CD4-positive, alpha-beta memory T cell (primary cell): ENCODE measurements at regions not wholly inside any gene's neighbourhood (a gene's known extent, or its start where the extent isn't known, plus 50 kb on each side); places are given as distances from the start of the nearest gene placed in this dataset.
A peak's percentile ranks its signal among the peaks of the same experiment; 100 is the strongest.

Source experiments
- CTCF ChIA-PET: fragments of 350-600 bp; sonication (Branson Sonifier 250); formaldehyde crosslinking; loops from one replicate; lab custom pipeline; 2021; ENCODE audit warnings: inconsistent platforms; ENCODE audit not compliant: partially characterized antibody; lab: Charles Lee
- POLR2A ChIA-PET: fragments of 350-600 bp; sonication (Branson Sonifier 250); formaldehyde crosslinking; loops from one replicate; lab custom pipeline; 2021; ENCODE audit not compliant: partially characterized antibody; lab: Charles Lee
- DNase-seq, 5 donors: peaks; one replicate each; pipeline versions ENCODE4 v3.0.0 to v3.0.0-alpha.2; 2020 to 2022; ENCODE audit warnings: mixed read lengths in 1 of 5
- H3K27ac ChIP-seq: one replicate; pipeline ENCODE4 v1.7.0; 2013; ENCODE audit warnings: low read depth, low read length
- H3K27me3 ChIP-seq: 2 replicates; pipeline ENCODE4 v1.7.0; 2013; ENCODE audit warnings: mild to moderate bottlenecking, low read length, moderate library complexity; ENCODE audit not compliant: insufficient read depth
- H3K36me3 ChIP-seq: 2 replicates; pipeline ENCODE4 v1.7.0; 2013; ENCODE audit warnings: mild to moderate bottlenecking, low read length, moderate library complexity; ENCODE audit not compliant: insufficient read depth
- H3K4me1 ChIP-seq: 2 replicates; pipeline ENCODE4 v1.7.0; 2013; ENCODE audit warnings: mild to moderate bottlenecking, low read length, moderate library complexity; ENCODE audit not compliant: insufficient read depth
- H3K4me3 ChIP-seq, 2 donors: one replicate each; pipeline ENCODE4 v1.7.0; 2013; ENCODE audit warnings: low read length in 2 of 2, mild to moderate bottlenecking in 1 of 2
- H3K9me3 ChIP-seq, 2 donors: one replicate each; pipeline ENCODE4 v1.7.0; 2013; ENCODE audit warnings: low read length in 2 of 2, control low read depth in 1 of 2; ENCODE audit not compliant: control insufficient read depth in 1 of 2
- H3K27ac Mint-ChIP-seq, 7 donors: one replicate each; pipeline ENCODE4 v1.8.0; 2020 to 2021; ENCODE audit warnings: mixed read lengths in 7 of 7, mild to moderate bottlenecking in 6 of 7, inconsistent platforms in 3 of 7, moderate library complexity in 3 of 7
- H3K27me3 Mint-ChIP-seq, 2 donors: one replicate each; pipeline ENCODE4 v1.8.0; 2020 to 2021; ENCODE audit warnings: mixed read lengths in 2 of 2
- H3K36me3 Mint-ChIP-seq, 2 donors: one replicate each; pipeline ENCODE4 v1.8.0; 2020 to 2021; ENCODE audit warnings: mixed read lengths in 2 of 2, inconsistent platforms in 1 of 2, mild to moderate bottlenecking in 1 of 2
- H3K4me1 Mint-ChIP-seq, 4 donors: one replicate each; pipeline ENCODE4 v1.8.0; 2020 to 2021; ENCODE audit warnings: mixed read lengths in 4 of 4, mild to moderate bottlenecking in 1 of 4
- H3K4me3 Mint-ChIP-seq, 8 donors: one replicate each; pipeline ENCODE4 v1.8.0; 2020 to 2021; ENCODE audit warnings: mixed read lengths in 8 of 8, mild to moderate bottlenecking in 7 of 8, moderate library complexity in 6 of 8, inconsistent platforms in 3 of 8
- H3K9me3 Mint-ChIP-seq, 8 donors: one replicate each; pipeline ENCODE4 v1.8.0; 2020 to 2021; ENCODE audit warnings: mixed read lengths in 8 of 8, mild to moderate bottlenecking in 5 of 8, inconsistent platforms in 3 of 8, moderate library complexity in 1 of 8
- intact Hi-C: fragments of 100-400 bp; cut with micrococcal nuclease; formaldehyde crosslinking; loops from one replicate; pipeline ENCODE4 v1.15.1; 2023

- Mint-ChIP-seq H3K36me3 (no peaks in the 10 kb centered on the region), H3K4me3 (no peak overlapping the region), H3K27ac (no peak overlapping the region), H3K27me3 (peaks cover 0 to 7% of the 10 kb centered on the region in 2 donors), H3K9me3 (no peaks in the 10 kb centered on the region), H3K4me1 (peaks cover 0 to 2% (median 0%) of the 10 kb centered on the region in 4 donors)
- no peaks in the 10 kb centered on the region for H3K4me1 ChIP-seq
- H3K36me3 ChIP-seq: no peaks in the 10 kb centered on the region
- ChIA-PET POLR2A (no interaction called here), CTCF (interaction anchor here (1.5 kb wide), 1 partner anchor 22 kb away, joined by 6 read pairs; no protein-coding TSS in a partner anchor)
- DNase-seq: no peak
- H3K9me3 ChIP-seq: no peaks in the 10 kb centered on the region
- no peak overlapping the region for H3K27ac ChIP-seq
- no peaks in the 10 kb centered on the region for H3K27me3 ChIP-seq
- no peak overlapping the region for H3K4me3 ChIP-seq
- intact Hi-C loops: no loop called here
These were observed 158.1 kb downstream of the CDH26 start for GRCh38 chr20:60116128-60116909.

DNA sequence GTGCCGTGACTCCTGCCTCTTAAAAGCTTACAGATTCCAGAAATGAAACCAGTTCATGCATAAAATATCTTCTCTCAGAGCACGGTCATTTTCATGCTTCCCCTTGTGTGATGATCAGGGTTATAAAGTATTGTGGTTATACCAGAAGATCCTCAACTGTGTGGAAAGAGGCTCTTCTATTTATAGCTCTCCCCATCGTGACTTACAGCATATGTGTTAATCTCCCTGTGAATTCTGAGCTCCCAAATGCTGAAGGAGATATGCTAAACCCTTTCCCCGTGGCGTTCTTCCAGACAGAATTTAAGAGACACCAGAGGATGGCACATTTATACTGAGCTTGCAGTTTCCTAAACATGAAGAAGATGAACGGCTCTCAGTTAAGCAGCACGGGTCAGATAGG is 158.8 kb downstream of the CDH26 start:
- ChIA-PET POLR2A (no interaction called here), CTCF (interaction anchor here (1.5 kb wide), 1 partner anchor 21 kb away, joined by 6 read pairs; no protein-coding TSS in a partner anchor)
- DNase-seq: no peak
- no peaks in the 10 kb centered on the region for H3K9me3 ChIP-seq
- H3K36me3 ChIP-seq: no peaks in the 10 kb centered on the region
- peaks cover 0 to 7% of the 10 kb centered on the region in 2 donors for H3K27me3 Mint-ChIP-seq
- intact Hi-C loops: no loop called here
- H3K27me3 ChIP-seq: no peaks in the 10 kb centered on the region
- no peak overlapping the region for H3K27ac ChIP-seq
- H3K4me1 ChIP-seq: no peaks in the 10 kb centered on the region
- H3K9me3 Mint-ChIP-seq: no peaks in the 10 kb centered on the region
- no peaks in the 10 kb centered on the region for H3K36me3 Mint-ChIP-seq
- H3K4me3 ChIP-seq: no peak overlapping the region
- H3K27ac Mint-ChIP-seq: no peak overlapping the region
- no peak overlapping the region for H3K4me3 Mint-ChIP-seq
- H3K4me1 Mint-ChIP-seq: peaks cover 0 to 2% (median 0%) of the 10 kb centered on the region in 4 donors

DNA sequence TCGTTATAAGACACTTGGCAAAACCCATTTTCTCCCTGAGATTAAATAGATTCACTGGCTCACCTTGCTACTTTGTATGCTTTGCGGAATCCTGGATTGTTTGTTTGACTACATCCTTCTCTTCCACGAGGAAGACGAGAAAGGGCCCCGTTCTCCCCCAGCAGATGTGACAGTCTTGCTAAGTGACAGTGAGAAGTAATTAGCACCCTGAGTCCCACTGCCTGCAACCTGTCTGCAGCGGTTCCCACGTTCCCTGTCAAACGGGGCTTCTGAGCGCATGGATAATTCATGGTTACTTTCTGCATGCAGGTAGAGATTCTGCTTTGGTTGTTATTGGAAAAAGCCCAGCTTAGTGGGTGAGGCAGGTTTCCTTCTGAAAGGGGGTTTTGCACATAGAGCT is 163.7 kb downstream of the CDH26 start:
- H3K4me1 Mint-ChIP-seq: peaks cover 0 to 1% (median 0%) of the 10 kb centered on the region in 4 donors
- H3K9me3 Mint-ChIP-seq: no peaks in the 10 kb centered on the region
- ChIA-PET POLR2A (no interaction called here), CTCF (no interaction called here)
- H3K27ac Mint-ChIP-seq: no peak overlapping the region
- H3K36me3 ChIP-seq: no peaks in the 10 kb centered on the region
- H3K4me3 Mint-ChIP-seq: no peak overlapping the region
- no peaks in the 10 kb centered on the region for H3K9me3 ChIP-seq
- peaks cover 0 to 4% of the 10 kb centered on the region in 2 donors for H3K27me3 Mint-ChIP-seq
- H3K36me3 Mint-ChIP-seq: no peaks in the 10 kb centered on the region
- no peak overlapping the region for H3K27ac ChIP-seq
- DNase-seq: no peak
- H3K4me3 ChIP-seq: no peak overlapping the region
- intact Hi-C loops: no loop called here
- no peaks in the 10 kb centered on the region for H3K27me3 ChIP-seq
- no peaks in the 10 kb centered on the region for H3K4me1 ChIP-seq

GRCh38 chr20:60122671-60123070 is 164.4 kb downstream of the CDH26 start:
- intact Hi-C loops: no loop called here
- ChIA-PET POLR2A (no interaction called here), CTCF (interaction anchor here (1.0 to 1.3 kb wide), 2 partner anchors 14 to 17 kb away, joined by 3 read pairs; no protein-coding TSS in a partner anchor)
- no peaks in the 10 kb centered on the region for H3K4me1 Mint-ChIP-seq
- Histone ChIP-seq H3K36me3 (no peaks in the 10 kb centered on the region), H3K4me3 (no peak overlapping the region), H3K27ac (no peak overlapping the region), H3K4me1 (no peaks in the 10 kb centered on the region), H3K27me3 (no peaks in the 10 kb centered on the region), H3K9me3 (no peaks in the 10 kb centered on the region)
- H3K36me3 Mint-ChIP-seq: no peaks in the 10 kb centered on the region
- peaks cover 0 to 3% of the 10 kb centered on the region in 2 donors for H3K27me3 Mint-ChIP-seq
- no peaks in the 10 kb centered on the region for H3K9me3 Mint-ChIP-seq
- peak overlapping the region in 1 of 7 donors; percentile 66 for H3K27ac Mint-ChIP-seq
- no peak for DNase-seq
- H3K4me3 Mint-ChIP-seq: no peak overlapping the region

GRCh38 chr20:60123096-60123495 is 164.9 kb downstream of the CDH26 start:
- Mint-ChIP-seq H3K4me1 (no peaks in the 10 kb centered on the region), H3K9me3 (no peaks in the 10 kb centered on the region), H3K27ac (no peak overlapping the region), H3K27me3 (peaks cover 0 to 3% of the 10 kb centered on the region in 2 donors), H3K4me3 (no peak overlapping the region), H3K36me3 (no peaks in the 10 kb centered on the region)
- ChIA-PET CTCF (interaction anchor here (1.0 to 1.3 kb wide), 2 partner anchors 13 to 17 kb away, joined by 3 read pairs; no protein-coding TSS in a partner anchor), POLR2A (no interaction called here)
- Histone ChIP-seq H3K4me1 (no peaks in the 10 kb centered on the region), H3K36me3 (no peaks in the 10 kb centered on the region), H3K9me3 (no peaks in the 10 kb centered on the region), H3K27me3 (no peaks in the 10 kb centered on the region), H3K27ac (no peak overlapping the region), H3K4me3 (no peak overlapping the region)
- no peak for DNase-seq
- intact Hi-C loops: no loop called here

GRCh38 chr20:60123652-60124051 is 165.4 kb downstream of the CDH26 start:
- POLR2A ChIA-PET: no interaction called here
- peaks cover 0 to 5% of the 10 kb centered on the region in 2 donors for H3K27me3 Mint-ChIP-seq

GRCh38 chr20:60124776-60125381 is 166.7 kb downstream of the CDH26 start:
- Mint-ChIP-seq H3K9me3 (no peaks in the 10 kb centered on the region), H3K4me1 (no peaks in the 10 kb centered on the region), H3K36me3 (no peaks in the 10 kb centered on the region), H3K4me3 (no peak overlapping the region), H3K27me3 (peaks cover 0 to 5% of the 10 kb centered on the region in 2 donors), H3K27ac (no peak overlapping the region)
- H3K9me3 ChIP-seq: no peaks in the 10 kb centered on the region
- no peak for DNase-seq
- H3K36me3 ChIP-seq: no peaks in the 10 kb centered on the region
- POLR2A ChIA-PET: no interaction called here
- intact Hi-C loops: no loop called here
- CTCF ChIA-PET: no interaction called here
- H3K27ac ChIP-seq: no peak overlapping the region
- no peak overlapping the region for H3K4me3 ChIP-seq
- no peaks in the 10 kb centered on the region for H3K27me3 ChIP-seq
- no peaks in the 10 kb centered on the region for H3K4me1 ChIP-seq

More at GRCh38 chr20:60123652-60124051, 165.4 kb downstream of the CDH26 start:
- Mint-ChIP-seq H3K4me1 (no peaks in the 10 kb centered on the region), H3K9me3 (no peaks in the 10 kb centered on the region), H3K4me3 (no peak overlapping the region), H3K36me3 (no peaks in the 10 kb centered on the region), H3K27ac (no peak overlapping the region)
- no peak for DNase-seq
- Histone ChIP-seq H3K4me3 (no peak overlapping the region), H3K4me1 (no peaks in the 10 kb centered on the region), H3K36me3 (no peaks in the 10 kb centered on the region), H3K27ac (no peak overlapping the region), H3K27me3 (no peaks in the 10 kb centered on the region), H3K9me3 (no peaks in the 10 kb centered on the region)
- CTCF ChIA-PET: no interaction called here
- intact Hi-C loops: no loop called here
